Fibroblast of villous mesenchyme (primary cell): ENCODE measurements at regions not wholly inside any gene's neighbourhood (a gene's known extent, or its start where the extent isn't known, plus 50 kb on each side); places are given as distances from the start of the nearest gene placed in this dataset.

Experiments used
- DNase-seq: peaks from one replicate; pipeline ENCODE4 v3.0.0-alpha.2; 2010; ENCODE audit warnings: low read depth
- H3K4me3 ChIP-seq: 2 replicates; pipeline ENCODE4 v1.5.1; 2011; ENCODE audit warnings: low read depth, mild to moderate bottlenecking, low read length
- CTCF ChIP-seq: IDR thresholded peaks from 2 replicates; pipeline ENCODE4 v1.5.1; 2012; ENCODE audit warnings: low read depth, mild to moderate bottlenecking, low read length; ENCODE audit not compliant: insufficient read depth

- no peak overlapping the region for H3K4me3 ChIP-seq
- no peak for DNase-seq
- no peak for TF ChIP-seq CTCF
Observed at GRCh38 chr5:152094716-152095115, 170.1 kb upstream of the GLRA1 start.

- no peak for DNase-seq
- H3K4me3 ChIP-seq: no peak overlapping the region
- no peak for TF ChIP-seq CTCF
Observed at GRCh38 chr5:152094060-152094459, 169.4 kb upstream of the GLRA1 start.

GRCh38 chr5:152092580-152092979 is 167.9 kb upstream of the GLRA1 start:
- DNase-seq: no peak
- no peak for TF ChIP-seq CTCF
- H3K4me3 ChIP-seq: no peak overlapping the region

GRCh38 chr5:152089644-152090043 is 165.0 kb upstream of the GLRA1 start:
- no peak overlapping the region for H3K4me3 ChIP-seq
- DNase-seq: no peak
- TF ChIP-seq CTCF: no peak

GRCh38 chr5:152086668-152087067 is 162.0 kb upstream of the GLRA1 start:
- no peak overlapping the region for H3K4me3 ChIP-seq
- no peak for TF ChIP-seq CTCF
- no peak for DNase-seq

- DNase-seq: no peak
- no peak overlapping the region for H3K4me3 ChIP-seq
- no peak for TF ChIP-seq CTCF
Observed at GRCh38 chr5:152084476-152084875, 159.8 kb upstream of the GLRA1 start.

- TF ChIP-seq CTCF: no peak
- no peak overlapping the region for H3K4me3 ChIP-seq
Observed at GRCh38 chr5:152083231-152083630, 158.6 kb upstream of the GLRA1 start.

More at GRCh38 chr5:152083231-152083630, 158.6 kb upstream of the GLRA1 start:
- no peak for DNase-seq
